Motor neuron (in vitro differentiated cells): ENCODE measurements at regions not wholly inside any gene's neighbourhood (a gene's known extent, or its start where the extent isn't known, plus 50 kb on each side); places are given as distances from the start of the nearest gene placed in this dataset.
"Not testable (repeated sequence)": the region's sequence is repeated elsewhere in the genome, so short reads cannot be mapped to it uniquely, and the experiment has no call there.

Source experiments
- ATAC-seq, 8 experiments: fragments of 200-7000 bp; cut with Tn5 transposase; replicated peaks in 6 of 8; 2 replicates each; pipeline ENCODE4 v1.8.0; 2021; ENCODE audit warnings: mild to moderate bottlenecking in 8 of 8, moderate library complexity in 8 of 8
- H3K27ac ChIP-seq, 2 donors: fragments of 250-450 bp; sonication (Bioruptor Pico); 2 replicates each; pipeline ENCODE4 v1.9.0; 2021; ENCODE audit warnings: antibody characterized with exemption in 2 of 2, mild to moderate bottlenecking in 2 of 2, moderate library complexity in 1 of 2
- H3K4me1 ChIP-seq, 2 donors: fragments of 250-450 bp; sonication (Bioruptor Pico); replicated peaks in 1 of 2; 2 replicates each; pipeline ENCODE4 v1.6.1; 2021; ENCODE audit warnings: antibody characterized with exemption in 2 of 2, mild to moderate bottlenecking in 2 of 2, moderate library complexity in 1 of 2
- H3K4me3 ChIP-seq, 5 donors: fragments of 250-450 bp; sonication (Bioruptor Pico); 2 replicates each; pipeline ENCODE4 v1.9.0; 2021; ENCODE audit warnings: antibody characterized with exemption in 5 of 5, mild to moderate bottlenecking in 5 of 5, moderate library complexity in 4 of 5
- WGBS, 10 experiments: fragments of 450-650 bp; shearing (Covaris generic); methylation state at CpG; one replicate each; pipeline ENCODE4 v1.0.0; 2022; 5-methylcytosine and 5-hydroxymethylcytosine counted together
- in situ Hi-C, 9 experiments: fragments of 400-800 bp; cut with MboI; loops; one replicate each; pipeline ENCODE4 v1.15.0; 2021; ENCODE audit warnings: low sequenced_read_pairs in 9 of 9, low pct_unique_long_range_greater_than_20kb in 2 of 9; ENCODE audit not compliant: unreplicated experiment in 9 of 9

GRCh38 chr16:21543151-21543836, 56.1 kb upstream of the METTL9 start:
- peak in 6 of 8 experiments; percentile 16 to 79 (median 68) for ATAC-seq
- H3K27ac ChIP-seq, H3K4me1 ChIP-seq, in situ Hi-C loops, H3K4me3 ChIP-seq: not testable (repeated sequence)
- 80 to 89% (median 83%) methylated on average over 1 to 4 of the region's 12 CpGs; no CpG with 5 or more reads in 6 of the 10 experiments for WGBS, 10 experiments

- in situ Hi-C loops, H3K4me1 ChIP-seq, H3K27ac ChIP-seq, H3K4me3 ChIP-seq, ATAC-seq: not testable (repeated sequence)
- WGBS, 10 experiments: 80 to 95% (median 92%) methylated on average over 4 to 8 of the region's 30 CpGs; no CpG with 5 or more reads in 6 of the 10 experiments
Measured at GRCh38 chr16:21545664-21546326, 53.6 kb upstream of the METTL9 start.

DNA sequence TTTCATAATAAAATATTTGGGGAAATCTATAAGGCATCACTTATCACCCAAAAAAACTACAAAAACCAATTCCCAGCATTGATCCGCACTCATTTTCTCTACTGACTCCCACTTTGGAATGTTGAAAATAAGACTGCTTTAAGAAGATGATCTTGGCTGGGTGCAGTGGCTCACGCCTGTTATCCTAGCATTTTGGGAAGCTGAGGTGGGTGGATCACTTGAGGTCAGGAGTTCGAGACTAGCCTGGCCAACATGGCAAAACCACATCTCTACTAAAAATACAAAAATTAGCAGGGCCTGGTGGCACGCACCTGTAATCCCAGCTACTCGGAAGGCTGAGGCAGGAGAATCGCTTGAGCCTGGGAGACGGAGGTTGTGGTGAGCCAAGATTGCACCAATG, 50.0 kb upstream of the METTL9 start:
- no CpG with 5 or more reads among the region's 7 CpGs for WGBS, 10 experiments
- H3K4me1 ChIP-seq, in situ Hi-C loops, ATAC-seq, H3K4me3 ChIP-seq, H3K27ac ChIP-seq: not testable (repeated sequence)
